Astrocyte (in vitro differentiated cells and primary cell): ENCODE measurements at regions not wholly inside any gene's neighbourhood (a gene's known extent, or its start where the extent isn't known, plus 50 kb on each side); places are given as distances from the start of the nearest gene placed in this dataset.
"Not testable (repeated sequence)": the region's sequence is repeated elsewhere in the genome, so short reads cannot be mapped to it uniquely, and the experiment has no call there.

Experiments used
- DNase-seq: peaks from one replicate; pipeline ENCODE4 v3.0.0-alpha.2; 2010; ENCODE audit warnings: low read depth
- FAIRE-seq: peaks from 2 replicates; lab custom pipeline; 2011; peaks lifted over from hg19 to GRCh38; lab: Jason Lieb, UNC
- H2AFZ ChIP-seq: 2 replicates; pipeline ENCODE4 v1.6.0; 2012; ENCODE audit warnings: low read depth, low read length, inconsistent platforms
- H3K27ac ChIP-seq: 2 replicates; pipeline ENCODE4 v1.5.1; 2011; ENCODE audit warnings: low read depth, low read length, inconsistent platforms
- H3K27me3 ChIP-seq: 2 replicates; pipeline ENCODE4 v1.6.0; 2011; ENCODE audit warnings: low read length, inconsistent platforms; ENCODE audit not compliant: insufficient read depth
- H3K36me3 ChIP-seq: 2 replicates; pipeline ENCODE4 v1.5.1; 2011; ENCODE audit warnings: low read length, inconsistent platforms; ENCODE audit not compliant: insufficient read depth
- H3K4me1 ChIP-seq: 2 replicates; pipeline ENCODE4 v1.5.1; 2011; ENCODE audit warnings: low read length, inconsistent platforms; ENCODE audit not compliant: insufficient read depth
- H3K4me2 ChIP-seq: 2 replicates; pipeline ENCODE4 v1.6.0; 2012; ENCODE audit warnings: low read length, inconsistent platforms
- H3K4me3 ChIP-seq: 2 replicates; pipeline ENCODE4 v1.5.1; 2011; ENCODE audit warnings: low read depth, mild to moderate bottlenecking, low read length, inconsistent platforms; ENCODE audit not compliant: insufficient read depth
- H3K79me2 ChIP-seq: 2 replicates; pipeline ENCODE4 v1.6.0; 2012; ENCODE audit warnings: mild to moderate bottlenecking, low read length, inconsistent platforms; ENCODE audit not compliant: insufficient read depth
- H3K9ac ChIP-seq: 2 replicates; pipeline ENCODE4 v1.6.0; 2012; ENCODE audit warnings: mild to moderate bottlenecking, low read length, inconsistent platforms
- H3K9me3 ChIP-seq: 2 replicates; pipeline ENCODE4 v1.5.1; 2012; ENCODE audit warnings: low read depth, mild to moderate bottlenecking, low read length, inconsistent platforms; ENCODE audit not compliant: insufficient read depth
- H4K20me1 ChIP-seq: 2 replicates; pipeline ENCODE4 v1.6.0; 2012; ENCODE audit warnings: low read length, inconsistent platforms; ENCODE audit not compliant: insufficient read depth
- H3K27ac Mint-ChIP-seq: one replicate; pipeline ENCODE4 v1.8.0; 2021; ENCODE audit warnings: mild to moderate bottlenecking, mixed read lengths; ENCODE audit not compliant: unreplicated experiment
- H3K27me3 Mint-ChIP-seq: one replicate; pipeline ENCODE4 v1.8.0; 2021; ENCODE audit warnings: low read depth, mixed read lengths; ENCODE audit not compliant: unreplicated experiment
- H3K36me3 Mint-ChIP-seq: one replicate; pipeline ENCODE4 v1.8.0; 2021; ENCODE audit warnings: low read depth, mixed read lengths; ENCODE audit not compliant: unreplicated experiment
- H3K4me1 Mint-ChIP-seq: one replicate; pipeline ENCODE4 v1.8.0; 2021; ENCODE audit warnings: low read depth, mixed read lengths; ENCODE audit not compliant: unreplicated experiment
- H3K4me3 Mint-ChIP-seq: one replicate; pipeline ENCODE4 v1.8.0; 2021; ENCODE audit warnings: mild to moderate bottlenecking, moderate library complexity, mixed read lengths; ENCODE audit not compliant: unreplicated experiment
- H3K9me3 Mint-ChIP-seq: one replicate; pipeline ENCODE4 v1.8.0; 2021; ENCODE audit warnings: mild to moderate bottlenecking, mixed read lengths; ENCODE audit not compliant: unreplicated experiment
- EZH2 ChIP-seq: IDR thresholded peaks from 2 replicates; pipeline ENCODE4 v1.6.1; 2012; ENCODE audit warnings: mild to moderate bottlenecking, low read length, inconsistent platforms; ENCODE audit not compliant: insufficient read depth
- TF ChIP-seq, protein P1 (sequence below): IDR thresholded peaks from 2 replicates; pipeline ENCODE4 v1.5.1; 2011; ENCODE audit warnings: low read depth, mild to moderate bottlenecking, inconsistent platforms, low read length, moderate library complexity; ENCODE audit not compliant: insufficient read depth

DNA sequence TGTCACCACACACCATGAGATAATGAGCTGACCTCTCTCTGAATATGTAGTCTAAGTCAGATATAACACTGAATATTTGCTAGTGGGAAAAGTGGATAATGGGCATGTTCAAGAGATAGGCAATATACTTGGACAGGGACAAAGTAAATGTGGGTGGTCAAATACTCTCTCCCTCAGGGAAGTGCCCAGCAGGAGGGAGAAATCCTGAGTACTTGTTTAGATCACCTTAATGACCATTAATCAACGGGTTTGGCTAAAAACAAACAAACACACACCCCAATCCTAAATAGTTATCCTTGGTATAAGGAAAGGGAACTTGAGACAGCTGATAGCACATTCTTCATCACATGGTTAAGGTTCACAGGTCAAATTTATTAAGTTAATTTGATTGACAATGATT lies 933.5 kb downstream of the C4orf33 start:
- DNase-seq: no peak
- no peak overlapping the region for H3K4me3 ChIP-seq
- FAIRE-seq: no peak
- H2AFZ ChIP-seq: no peak overlapping the region
- no peaks in the 10 kb centered on the region for H3K79me2 ChIP-seq
- no peaks in the 10 kb centered on the region for H3K4me1 ChIP-seq
- H3K4me2 ChIP-seq: no peak overlapping the region
- Mint-ChIP-seq H3K27me3 (no peaks in the 10 kb centered on the region), H3K9me3 (no peaks in the 10 kb centered on the region), H3K36me3 (no peaks in the 10 kb centered on the region), H3K4me1 (no peaks in the 10 kb centered on the region), H3K4me3 (no peak overlapping the region), H3K27ac (no peak overlapping the region)
- no peaks in the 10 kb centered on the region for H4K20me1 ChIP-seq
- H3K9ac ChIP-seq: no peak overlapping the region
- no peaks in the 10 kb centered on the region for H3K36me3 ChIP-seq
- H3K27ac ChIP-seq: no peak overlapping the region
- no peaks in the 10 kb centered on the region for H3K9me3 ChIP-seq
- H3K27me3 ChIP-seq: no peaks in the 10 kb centered on the region
- no peak for TF ChIP-seq EZH2
- TF ChIP-seq, protein P1, sequence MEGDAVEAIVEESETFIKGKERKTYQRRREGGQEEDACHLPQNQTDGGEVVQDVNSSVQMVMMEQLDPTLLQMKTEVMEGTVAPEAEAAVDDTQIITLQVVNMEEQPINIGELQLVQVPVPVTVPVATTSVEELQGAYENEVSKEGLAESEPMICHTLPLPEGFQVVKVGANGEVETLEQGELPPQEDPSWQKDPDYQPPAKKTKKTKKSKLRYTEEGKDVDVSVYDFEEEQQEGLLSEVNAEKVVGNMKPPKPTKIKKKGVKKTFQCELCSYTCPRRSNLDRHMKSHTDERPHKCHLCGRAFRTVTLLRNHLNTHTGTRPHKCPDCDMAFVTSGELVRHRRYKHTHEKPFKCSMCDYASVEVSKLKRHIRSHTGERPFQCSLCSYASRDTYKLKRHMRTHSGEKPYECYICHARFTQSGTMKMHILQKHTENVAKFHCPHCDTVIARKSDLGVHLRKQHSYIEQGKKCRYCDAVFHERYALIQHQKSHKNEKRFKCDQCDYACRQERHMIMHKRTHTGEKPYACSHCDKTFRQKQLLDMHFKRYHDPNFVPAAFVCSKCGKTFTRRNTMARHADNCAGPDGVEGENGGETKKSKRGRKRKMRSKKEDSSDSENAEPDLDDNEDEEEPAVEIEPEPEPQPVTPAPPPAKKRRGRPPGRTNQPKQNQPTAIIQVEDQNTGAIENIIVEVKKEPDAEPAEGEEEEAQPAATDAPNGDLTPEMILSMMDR: no peak

- H3K36me3 Mint-ChIP-seq: no peaks in the 10 kb centered on the region
- H3K27ac ChIP-seq: no peak overlapping the region
These were observed 935.9 kb downstream of the C4orf33 start for GRCh38 chr4:130031858-130032257.

GRCh38 chr4:130033657-130034056 lies 937.7 kb downstream of the C4orf33 start:
- not testable (repeated sequence) for H3K27me3 ChIP-seq, H4K20me1 ChIP-seq, H3K4me1 ChIP-seq, H3K4me1 Mint-ChIP-seq, H3K9ac ChIP-seq, H3K36me3 Mint-ChIP-seq, H3K9me3 Mint-ChIP-seq, H3K79me2 ChIP-seq, H3K27ac Mint-ChIP-seq, H3K4me3 Mint-ChIP-seq, H3K27me3 Mint-ChIP-seq, H3K27ac ChIP-seq, FAIRE-seq, H3K9me3 ChIP-seq, H3K36me3 ChIP-seq, H3K4me2 ChIP-seq, DNase-seq, H3K4me3 ChIP-seq, H2AFZ ChIP-seq

More at GRCh38 chr4:130031858-130032257, 935.9 kb downstream of the C4orf33 start:
- H3K4me2 ChIP-seq: no peak overlapping the region
- TF ChIP-seq, protein P1: no peak
- no peak for TF ChIP-seq EZH2
- no peak for FAIRE-seq
- no peaks in the 10 kb centered on the region for H3K36me3 ChIP-seq
- H3K27ac Mint-ChIP-seq: no peak overlapping the region
- no peaks in the 10 kb centered on the region for H3K4me1 Mint-ChIP-seq
- no peak overlapping the region for H3K4me3 Mint-ChIP-seq
- no peaks in the 10 kb centered on the region for H3K4me1 ChIP-seq
- H3K9ac ChIP-seq: no peak overlapping the region
- H3K27me3 ChIP-seq: no peaks in the 10 kb centered on the region
- no peaks in the 10 kb centered on the region for H4K20me1 ChIP-seq
- no peaks in the 10 kb centered on the region for H3K79me2 ChIP-seq
- H3K27me3 Mint-ChIP-seq: no peaks in the 10 kb centered on the region
- H3K4me3 ChIP-seq: no peak overlapping the region
- H2AFZ ChIP-seq: no peak overlapping the region
- no peaks in the 10 kb centered on the region for H3K9me3 Mint-ChIP-seq
- no peaks in the 10 kb centered on the region for H3K9me3 ChIP-seq
- no peak for DNase-seq
